ENCODE measurements at regions not wholly inside any gene's neighbourhood (a gene's known extent, or its start where the extent isn't known, plus 50 kb on each side); places are given as distances from the start of the nearest gene placed in this dataset.
"Not testable (repeated sequence)": the region's sequence is repeated elsewhere in the genome, so short reads cannot be mapped to it uniquely, and the experiment has no call there.

DNA sequence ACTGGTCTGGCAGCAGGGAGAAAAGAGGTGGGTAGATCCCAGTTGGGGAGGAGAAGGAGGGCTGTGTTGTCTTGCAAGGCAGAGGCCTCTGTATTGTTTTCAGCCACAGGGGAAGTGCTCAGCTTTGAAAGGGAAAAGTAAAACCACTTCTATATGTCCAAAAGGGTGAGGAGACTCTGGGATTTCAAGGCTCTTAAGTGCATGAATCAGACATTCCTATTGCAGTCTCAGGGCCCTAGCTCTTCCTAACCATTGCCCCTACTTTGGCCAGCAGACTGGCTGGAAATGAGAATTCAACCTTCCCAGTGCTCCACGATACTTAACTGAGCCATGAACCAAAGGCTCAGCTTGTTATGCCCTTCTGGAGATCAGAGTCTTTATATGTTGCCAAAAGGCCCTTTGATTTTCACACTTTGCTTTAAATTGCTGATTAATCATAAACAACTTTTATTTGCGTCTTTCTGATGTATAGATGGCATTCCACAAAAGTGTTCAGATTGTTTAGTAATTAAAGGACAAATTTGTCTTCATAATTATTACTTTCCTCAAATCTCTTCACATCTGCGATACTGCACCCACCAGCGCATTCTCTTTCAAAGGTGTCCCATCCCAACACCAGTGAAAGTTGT lies 313.8 kb upstream of the MMADHC start:
- DNase-seq: no peak

DNA sequence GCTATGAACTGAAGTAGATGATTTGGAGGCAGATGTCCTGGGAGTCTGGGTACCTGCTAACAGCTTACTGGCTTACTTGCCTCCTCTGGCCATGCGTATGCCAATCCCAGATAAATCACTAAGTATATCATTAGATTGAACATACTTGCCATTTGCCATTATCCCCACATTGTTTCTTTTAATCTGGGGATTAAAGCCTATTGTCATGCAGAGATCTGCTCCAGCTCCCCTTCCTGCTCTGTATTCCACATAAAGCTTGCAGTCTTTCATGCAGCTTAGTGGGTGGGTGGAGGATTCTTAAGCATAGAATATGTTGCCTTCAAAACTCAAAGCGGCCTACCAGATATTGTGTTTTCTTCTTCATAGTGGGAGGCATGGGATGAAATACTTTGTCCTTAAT lies 311.8 kb upstream of the MMADHC start:
- DNase-seq: no peak

DNA sequence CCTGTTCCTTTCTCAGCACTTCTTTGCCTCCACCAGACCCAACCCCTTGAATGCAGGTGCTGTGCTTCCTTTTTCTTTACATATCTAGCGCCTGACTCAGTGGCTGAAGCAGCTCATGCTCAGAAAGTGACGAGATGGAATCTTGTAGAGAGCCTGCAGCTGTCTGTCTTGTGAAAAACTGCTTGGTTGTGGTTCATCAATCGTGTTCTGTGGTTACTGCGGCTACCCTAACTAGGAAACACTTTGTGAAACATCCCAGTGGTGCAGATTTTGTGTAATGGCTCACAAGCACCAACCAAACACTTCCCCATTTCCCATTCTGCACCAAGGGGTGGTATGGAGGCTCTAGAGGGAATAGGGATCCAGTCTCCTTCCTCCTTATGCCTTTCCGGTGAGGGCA lies 307.2 kb upstream of the MMADHC start:
- no peak for DNase-seq

DNA sequence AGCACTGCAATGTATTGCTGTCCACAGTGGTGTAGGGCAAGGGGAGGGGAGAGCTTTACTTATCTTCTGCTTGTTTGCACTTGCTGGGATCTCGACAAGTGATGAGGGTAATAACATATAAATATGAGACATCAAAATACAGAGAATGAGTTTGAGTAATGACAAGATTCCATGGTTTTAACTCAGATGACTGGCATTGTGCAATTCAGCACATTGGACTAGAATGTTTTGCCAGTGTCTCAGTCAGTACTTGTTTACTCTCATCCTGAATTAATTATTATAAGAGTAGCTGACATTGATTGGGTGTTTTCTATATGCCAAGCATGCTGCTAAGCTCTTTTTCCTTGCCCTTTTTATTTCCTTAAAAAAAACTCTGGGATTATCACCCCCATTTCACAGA lies 306.7 kb upstream of the MMADHC start:
- no peak for DNase-seq

DNA sequence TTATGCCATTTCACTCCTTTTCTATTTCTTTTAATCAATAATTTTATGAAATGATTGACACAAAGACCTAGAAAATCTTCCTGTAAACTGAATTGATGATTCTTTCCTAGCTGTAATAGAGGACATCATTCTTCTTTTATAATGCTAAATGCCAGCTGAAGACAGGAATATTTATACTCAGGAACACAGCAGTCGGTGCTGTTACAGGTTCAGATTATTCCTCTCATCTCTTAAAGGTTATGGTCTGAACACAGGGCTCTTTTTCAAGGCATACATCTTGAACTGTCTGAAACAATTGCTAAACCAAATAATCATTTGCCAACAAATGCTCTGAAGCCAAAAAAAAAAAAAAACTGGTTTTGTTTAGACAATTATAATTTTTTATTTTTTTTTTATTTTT lies 305.0 kb upstream of the MMADHC start:
- no peak for DNase-seq

DNA sequence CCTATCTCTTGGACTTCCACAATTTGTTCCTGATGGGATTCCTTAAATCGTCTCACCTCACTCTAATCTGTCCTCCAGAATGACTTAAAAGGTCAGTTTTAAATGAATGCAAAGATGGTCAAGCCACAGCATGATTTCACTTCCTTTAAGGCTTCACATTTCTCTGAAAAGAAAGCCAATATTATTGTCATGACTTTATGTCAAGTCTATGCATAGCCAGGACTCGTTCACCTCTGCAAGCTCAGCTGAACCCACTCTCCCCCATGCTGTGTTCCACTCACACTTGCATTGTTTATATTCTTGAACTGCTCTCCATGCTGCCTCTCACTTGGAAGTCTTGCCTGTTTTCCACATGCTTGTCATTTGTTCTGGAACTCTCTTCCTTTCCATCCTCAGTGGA lies 298.4 kb upstream of the MMADHC start:
- no peak for DNase-seq

DNA sequence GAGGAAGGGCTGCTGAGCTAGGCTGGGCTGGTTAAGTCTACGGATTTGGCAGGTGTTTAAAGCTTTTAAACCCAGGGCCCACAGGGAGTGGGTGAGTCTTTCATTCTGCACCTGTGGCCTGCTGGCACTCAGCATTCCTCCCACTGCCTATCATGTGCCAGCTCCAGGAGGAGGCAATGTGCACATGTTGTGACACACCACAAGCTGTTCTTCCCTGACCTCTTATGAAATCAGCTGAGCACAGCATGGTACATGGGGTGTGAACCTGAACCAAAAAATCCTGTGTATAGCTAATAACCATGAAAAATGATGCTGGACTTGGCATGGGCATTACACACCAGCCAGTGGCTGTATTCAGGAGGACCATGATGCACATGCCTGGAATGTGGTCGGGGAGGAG lies 297.9 kb upstream of the MMADHC start:
- no peak for DNase-seq

DNA sequence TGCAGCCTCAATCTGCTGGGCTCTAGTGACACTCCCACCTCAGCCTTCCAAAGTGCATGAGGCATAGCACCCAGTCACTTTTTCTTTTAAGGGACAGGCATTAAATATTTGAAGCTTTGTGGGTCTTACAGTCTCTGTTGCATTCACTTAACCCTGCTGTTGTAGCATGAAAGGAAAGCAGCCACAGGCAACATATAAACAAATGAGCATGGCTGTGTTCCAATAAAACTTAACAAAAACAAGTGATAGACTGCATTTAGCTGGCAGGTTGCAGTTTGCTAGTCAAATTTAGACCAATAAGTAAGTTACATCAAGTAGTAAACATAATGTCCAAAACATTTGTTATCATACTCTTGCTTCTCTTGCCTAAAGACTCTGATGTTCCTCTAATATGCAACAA lies 297.3 kb upstream of the MMADHC start:
- no peak for DNase-seq

DNA sequence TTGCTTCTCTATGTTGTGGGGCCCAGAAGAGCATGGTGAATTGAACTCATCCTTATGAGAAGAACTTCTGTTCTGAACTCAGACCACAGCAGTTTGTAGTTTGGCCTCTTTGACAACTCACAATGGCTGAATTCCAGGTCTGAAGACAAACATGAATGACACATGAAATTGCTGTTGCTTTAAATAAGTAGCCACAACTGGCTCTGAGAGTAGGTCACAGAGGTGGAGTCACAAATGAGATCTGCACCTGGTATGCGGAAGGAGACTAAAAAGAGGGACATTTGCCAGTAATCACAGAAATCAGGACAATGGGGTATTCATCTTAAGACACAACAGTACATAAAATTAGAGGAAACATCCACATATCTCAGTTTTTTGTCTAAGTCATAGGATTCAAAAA lies 290.3 kb upstream of the MMADHC start:
- no peak for DNase-seq

DNA sequence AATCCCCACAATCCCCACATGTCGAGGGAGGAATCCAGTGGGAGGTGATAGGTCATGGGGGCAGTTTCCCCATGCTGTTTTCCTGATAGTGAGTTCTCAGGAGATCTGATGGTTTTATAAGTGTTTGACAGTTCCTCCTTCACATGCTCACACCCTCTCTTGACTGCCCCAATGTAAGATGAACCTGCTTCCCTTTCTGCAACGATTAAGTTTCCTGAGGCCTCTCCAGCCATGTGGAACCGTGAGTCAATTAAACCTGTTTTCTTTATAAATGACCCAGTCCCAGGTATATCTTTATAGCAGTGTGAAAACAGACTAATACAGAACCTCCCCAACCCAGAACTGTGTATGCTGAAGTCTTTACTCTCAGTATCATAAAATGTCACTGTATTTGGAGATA lies 289.5 kb upstream of the MMADHC start:
- no peak for DNase-seq

DNA sequence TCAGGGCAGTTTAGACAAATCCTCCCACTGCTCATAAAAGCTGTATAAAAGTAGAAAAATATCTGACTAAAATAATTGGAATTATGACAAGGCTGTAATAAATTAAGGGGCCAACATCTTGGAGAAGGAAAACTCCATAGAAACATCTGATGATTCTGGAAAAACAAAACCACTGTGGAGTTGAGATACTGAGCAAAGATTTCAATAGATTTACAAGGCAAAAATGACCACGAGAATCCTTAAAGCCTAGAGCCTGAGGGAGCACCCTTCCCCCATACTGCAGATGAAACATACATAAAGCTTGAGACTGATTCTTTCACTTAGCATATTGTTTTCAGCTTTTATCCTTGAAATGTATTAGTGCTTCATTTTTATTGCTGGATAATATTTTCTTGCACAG lies 286.4 kb upstream of the MMADHC start:
- DNase-seq: no peak

DNA sequence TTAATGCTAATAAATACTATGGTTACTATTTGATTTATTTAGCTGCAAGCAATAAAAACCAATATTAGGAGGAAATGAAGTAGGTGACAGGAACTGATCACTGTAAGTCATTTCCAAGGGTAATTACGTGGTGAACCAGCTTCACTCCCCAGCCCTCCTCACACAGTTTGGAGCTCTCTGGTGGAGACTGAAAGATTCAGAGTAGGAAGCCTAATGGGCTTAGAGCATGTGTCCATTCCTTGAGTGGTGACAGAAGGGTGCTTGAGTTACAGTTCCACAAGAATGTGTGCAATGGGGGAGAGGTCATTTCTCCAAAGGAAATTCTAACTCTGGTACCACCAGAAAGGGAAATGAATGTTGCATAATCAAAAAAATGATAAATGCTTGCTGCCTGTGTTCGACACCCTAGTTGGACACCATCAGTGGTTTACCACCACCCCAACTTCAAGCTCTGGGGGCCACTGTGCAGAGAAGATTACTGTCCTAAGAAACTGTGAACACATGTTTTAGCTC lies 285.1 kb upstream of the MMADHC start:
- DNase-seq: no peak

DNA sequence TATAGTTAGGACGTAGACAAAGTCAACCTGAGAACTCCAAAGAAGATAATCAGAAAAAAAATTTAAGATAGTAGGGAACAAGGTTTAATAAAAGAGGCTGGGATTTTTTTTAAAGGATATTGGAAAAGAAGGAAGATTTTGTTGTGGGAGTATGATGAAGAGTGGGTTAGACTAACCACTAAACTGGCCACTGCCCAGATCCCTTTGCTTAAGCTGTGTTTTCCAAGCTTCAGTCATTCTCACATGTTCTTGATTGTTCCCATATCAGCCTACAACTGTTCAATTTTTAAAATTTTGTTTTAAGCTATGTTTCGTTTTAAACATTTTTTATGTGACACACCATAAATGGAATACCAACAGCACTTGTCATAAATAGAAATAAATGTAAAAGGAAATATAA lies 284.5 kb upstream of the MMADHC start:
- DNase-seq: no peak

DNA sequence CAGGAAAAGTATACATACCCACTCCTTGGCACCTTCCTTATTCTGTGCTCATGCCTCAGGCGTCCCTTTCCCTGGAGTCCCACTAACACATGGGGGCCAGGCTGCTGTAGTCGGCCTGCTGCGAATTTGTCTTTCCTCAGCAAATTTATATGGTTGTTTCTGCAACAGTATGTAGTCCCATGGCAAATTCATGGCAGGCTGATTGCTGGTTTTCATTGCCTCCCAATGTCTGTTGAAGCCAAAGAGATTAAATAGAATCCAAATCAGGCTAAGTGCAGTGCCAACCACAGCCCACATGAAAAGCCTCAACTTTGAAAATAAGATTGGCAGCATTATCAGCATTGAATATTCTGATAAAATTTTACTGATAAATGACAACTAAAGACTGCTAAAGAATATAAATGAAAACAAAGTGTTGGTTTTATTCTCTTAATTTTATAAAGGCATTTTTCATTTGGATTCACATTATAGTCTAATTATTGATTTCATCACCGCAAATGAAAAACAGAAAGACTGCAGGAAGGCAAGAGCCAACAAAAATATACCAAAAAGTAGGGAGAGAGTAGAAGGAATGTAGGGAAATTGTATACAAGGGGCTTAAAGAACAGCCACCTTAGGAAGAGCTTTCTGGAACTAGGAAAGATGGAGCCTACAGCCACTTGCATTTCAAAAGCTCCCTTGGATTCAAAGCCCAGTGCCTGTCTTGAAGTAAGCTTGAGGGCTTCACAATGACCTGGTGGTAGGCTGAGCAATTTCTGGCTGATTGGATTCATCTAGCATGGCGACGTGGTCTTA lies 283.7 kb upstream of the MMADHC start:
- DNase-seq: no peak

DNA sequence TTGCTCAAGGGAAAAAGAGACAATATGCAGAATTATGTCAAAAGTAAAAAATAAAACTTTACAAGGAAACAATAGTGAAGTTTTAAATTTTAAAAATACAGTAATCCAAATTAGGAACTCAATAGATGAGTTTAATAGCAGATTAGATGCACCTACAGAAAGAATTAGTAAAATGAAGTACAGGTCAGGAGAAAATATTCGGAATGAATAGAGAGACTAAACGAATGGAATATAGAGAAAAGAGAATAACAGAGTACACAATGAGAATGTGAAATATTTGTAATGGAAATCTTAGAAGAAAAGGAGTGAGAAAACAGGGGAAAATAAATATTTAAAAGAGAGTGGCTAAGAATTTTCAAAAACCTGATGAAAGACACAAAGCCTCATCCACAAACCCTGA lies 275.7 kb upstream of the MMADHC start:
- DNase-seq: no peak

DNA sequence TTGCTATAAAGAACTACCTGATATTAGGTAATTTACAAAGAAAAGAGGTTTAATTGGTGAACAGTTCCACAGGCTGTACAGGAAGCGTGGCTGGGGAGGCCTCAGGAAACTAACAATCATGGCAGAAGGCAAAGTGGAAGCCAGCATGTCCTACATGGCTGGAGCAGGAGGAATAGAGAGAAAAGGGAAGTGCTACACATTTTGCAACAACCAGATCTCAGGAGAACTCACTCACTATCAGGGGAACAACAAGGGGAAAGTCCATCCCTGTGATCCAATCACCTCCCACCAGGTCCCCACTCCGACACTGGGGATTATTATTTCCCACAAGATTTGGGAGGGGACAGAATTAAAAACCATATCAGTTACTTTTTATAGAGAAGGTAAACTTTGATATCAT lies 273.5 kb upstream of the MMADHC start:
- no peak for DNase-seq

DNA sequence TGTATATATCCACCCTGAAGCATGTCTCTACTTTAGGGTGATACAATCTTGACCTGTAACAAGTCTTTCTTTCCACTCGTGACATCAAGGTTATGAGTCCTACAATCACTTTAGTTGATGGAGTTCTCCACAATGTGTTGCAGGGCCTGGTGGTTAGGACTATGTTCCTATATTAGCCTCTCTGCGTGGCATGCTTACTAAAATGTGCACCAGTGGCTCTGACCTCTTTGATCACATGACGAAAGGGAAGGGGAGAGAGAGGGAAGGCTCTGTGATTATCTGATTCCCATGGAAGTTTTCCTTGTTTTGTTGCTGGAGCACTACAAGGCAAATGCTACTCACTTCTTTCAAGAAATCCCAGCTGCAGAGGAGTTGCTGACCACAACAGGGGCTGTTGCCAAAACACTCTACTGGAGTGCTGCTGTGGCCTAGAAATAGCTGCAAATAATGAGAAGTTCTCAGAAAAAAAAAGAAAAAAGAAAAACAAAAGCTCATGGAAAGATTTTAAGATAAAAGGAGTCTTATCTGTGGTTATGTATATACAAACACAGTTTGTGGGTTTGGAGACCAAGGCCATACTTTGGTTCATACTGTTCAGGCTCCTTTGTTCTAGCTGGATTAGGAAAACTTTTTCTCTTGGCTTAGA lies 272.8 kb upstream of the MMADHC start:
- no peak for DNase-seq

DNA sequence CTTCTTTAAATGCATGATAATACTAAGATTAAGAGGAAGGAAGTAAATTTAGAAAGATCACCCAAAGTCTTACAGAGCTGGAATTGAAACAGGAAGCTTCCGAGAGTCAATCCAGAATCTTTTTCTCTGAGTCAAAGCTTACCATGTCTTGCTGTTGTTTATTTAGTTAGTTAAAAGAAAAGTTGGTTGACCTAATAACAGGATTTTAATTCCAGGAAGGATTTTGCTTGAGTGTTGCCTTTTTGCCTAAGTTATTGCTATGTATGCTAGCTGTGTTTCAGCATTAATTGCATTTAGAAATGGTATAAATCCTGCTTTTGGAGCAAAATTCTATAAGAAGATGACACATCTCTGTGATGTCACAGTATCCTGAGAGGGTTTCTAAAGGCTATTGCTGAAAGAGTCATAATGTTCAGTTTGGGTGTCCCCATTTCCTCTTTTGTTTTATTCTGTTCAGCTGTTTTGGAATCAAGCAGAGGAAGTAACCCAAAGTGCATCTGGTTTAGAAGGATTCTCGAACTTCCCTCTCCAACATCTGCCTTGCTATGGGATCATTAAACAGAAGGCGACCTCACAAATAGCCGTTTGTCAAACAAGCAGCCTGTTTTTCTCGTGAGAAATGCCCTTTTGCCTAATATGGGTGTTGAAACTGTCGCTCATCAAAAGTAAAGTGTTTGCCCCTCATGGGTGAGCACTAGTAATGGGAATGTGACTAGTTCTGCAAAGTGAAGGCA lies 271.5 kb upstream of the MMADHC start:
- DNase-seq: no peak

DNA sequence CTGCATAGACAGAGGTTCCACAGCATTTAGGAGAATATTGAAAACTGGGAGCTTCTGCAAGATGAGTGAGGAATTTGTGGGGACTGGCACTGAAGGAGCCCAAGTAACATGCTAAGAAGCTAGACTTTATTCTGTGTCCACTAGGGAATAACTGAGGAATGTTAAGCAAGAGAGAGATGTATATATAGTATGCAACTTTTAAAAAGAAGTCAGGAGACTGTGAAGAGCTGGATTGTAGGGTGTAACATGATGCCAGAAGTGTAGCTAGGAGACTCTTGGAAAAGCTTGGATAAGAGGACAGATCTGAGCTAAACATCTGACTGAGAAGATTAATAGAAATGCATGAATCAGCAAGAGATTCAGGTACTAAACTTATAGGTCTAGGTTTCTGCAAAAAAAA lies 270.6 kb upstream of the MMADHC start:
- no peak for DNase-seq

DNA sequence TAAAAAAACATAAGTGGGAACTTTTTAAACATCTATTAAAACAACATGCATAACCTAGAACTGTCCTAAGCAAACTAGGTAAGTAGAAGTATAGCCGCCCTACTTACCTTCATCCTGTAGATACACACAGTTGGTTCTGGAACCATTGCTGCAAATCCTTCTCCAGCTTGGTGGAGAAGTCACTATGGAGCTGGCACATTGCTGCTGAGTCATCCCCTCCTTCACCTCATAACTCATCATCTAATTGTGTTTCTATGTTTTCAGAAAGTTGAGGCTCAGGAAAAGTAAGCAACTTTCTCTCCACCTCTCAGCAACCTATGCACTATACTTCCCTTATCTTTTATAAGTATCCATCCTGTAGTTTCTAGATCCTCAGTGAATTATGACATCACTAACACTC lies 269.8 kb upstream of the MMADHC start:
- no peak for DNase-seq

DNA sequence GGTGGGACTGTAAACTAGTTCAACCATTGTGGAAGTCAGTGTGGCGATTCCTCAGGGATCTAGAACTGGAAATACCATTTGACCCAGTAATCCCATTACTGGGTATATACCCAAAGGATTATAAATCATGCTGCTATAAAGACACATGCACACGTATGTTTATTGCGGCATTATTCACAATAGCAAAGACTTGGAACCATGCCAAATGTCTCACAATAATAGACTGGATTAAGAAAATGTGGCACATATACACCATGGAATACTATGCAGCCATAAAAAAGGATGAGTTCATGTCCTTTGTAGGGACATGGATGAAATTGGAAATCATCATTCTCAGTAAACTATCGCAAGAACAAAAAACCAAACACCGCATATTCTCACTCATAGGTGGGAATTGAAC lies 268.3 kb upstream of the MMADHC start:
- DNase-seq: not testable (repeated sequence)

DNA sequence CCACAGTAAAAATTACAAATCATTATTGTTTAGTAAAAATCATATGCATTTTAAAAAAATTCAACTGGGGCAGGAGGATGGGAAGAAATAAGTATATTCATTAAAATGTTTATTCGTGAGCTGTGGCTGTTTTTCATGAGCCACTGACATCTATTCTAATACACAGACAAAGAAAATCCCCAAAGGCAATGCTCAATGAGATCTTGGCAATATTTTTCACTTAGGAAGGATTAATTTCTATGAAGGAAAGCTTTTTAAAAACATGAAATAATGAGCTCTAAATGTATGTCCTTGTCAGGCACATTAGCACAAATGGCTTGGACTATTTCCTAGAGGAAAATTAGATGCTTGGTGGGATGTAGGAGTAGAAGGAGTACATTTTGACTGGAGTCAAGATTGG lies 262.0 kb upstream of the MMADHC start:
- no peak for DNase-seq

DNA sequence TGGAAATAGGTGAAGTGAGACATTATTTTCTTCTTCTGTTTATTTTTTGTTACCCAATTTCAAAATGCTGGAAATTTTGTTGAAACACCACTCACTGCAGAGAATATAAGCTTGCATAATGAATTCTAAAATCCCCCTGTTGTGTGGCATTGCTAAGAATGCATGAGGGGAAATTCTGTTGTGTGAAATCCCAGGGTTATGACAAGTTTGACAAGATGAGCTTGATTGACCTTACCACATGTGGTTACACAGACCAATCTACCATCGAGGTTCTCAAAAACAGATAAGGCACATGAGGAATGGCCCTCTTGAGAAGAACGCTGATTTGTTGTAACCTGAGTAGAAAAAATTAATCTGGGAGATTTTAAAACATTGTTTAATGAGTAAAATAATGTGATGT lies 261.6 kb upstream of the MMADHC start:
- no peak for DNase-seq

DNA sequence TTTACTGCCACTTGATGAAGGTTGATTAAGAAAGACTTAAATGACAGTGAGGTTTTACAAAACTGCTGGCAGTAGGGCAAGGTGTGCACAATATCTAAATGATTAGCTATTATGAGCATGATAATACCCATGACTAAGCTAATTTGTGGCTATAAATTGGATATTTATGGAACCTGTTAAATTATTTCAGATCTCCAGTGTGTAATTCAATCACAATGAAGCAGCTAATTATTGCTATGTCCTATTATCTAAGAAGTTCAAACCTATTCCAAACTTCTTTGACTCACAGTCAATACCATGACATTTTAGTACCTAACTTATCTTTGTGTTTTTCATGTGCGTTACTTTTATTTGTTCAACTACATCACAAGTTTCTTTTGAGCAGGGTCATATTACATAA lies 253.8 kb upstream of the MMADHC start:
- DNase-seq: no peak

Data from T1000 (cell line).